Endothelial cell of umbilical vein (primary cell): ENCODE measurements at regions not wholly inside any gene's neighbourhood (a gene's known extent, or its start where the extent isn't known, plus 50 kb on each side); places are given as distances from the start of the nearest gene placed in this dataset.

Source experiments
- BruUV-seq: library from RNA; stranded (reverse); fragments of 400-500 nt; replicated peaks from 2 replicates; lab custom pipeline; 2021; lab: Mats Ljungman, UMichigan
- CTCF ChIA-PET: fragments of 300-600, 350-600 bp; sonication (Branson Sonifier 250); formaldehyde crosslinking; loops from one replicate; lab custom pipeline; 2021; ENCODE audit warnings: antibody characterized with exemption, inconsistent platforms; lab: Charles Lee
- POLR2A ChIA-PET: fragments of 300-600, 350-600 bp; sonication (Branson Sonifier 250); formaldehyde crosslinking; loops from one replicate; lab custom pipeline; 2021; ENCODE audit warnings: antibody characterized with exemption, inconsistent platforms; lab: Charles Lee
- DNase-seq: peaks from one replicate; pipeline ENCODE4 v3.0.0-alpha.2; 2011; ENCODE audit warnings: low read depth, low spot score
- FAIRE-seq: peaks from 2 replicates; lab custom pipeline; 2011; peaks lifted over from hg19 to GRCh38; lab: Jason Lieb, UNC
- H2AFZ ChIP-seq: 2 replicates; pipeline ENCODE4 v1.6.0; 2012; ENCODE audit warnings: low read depth, low read length, control low read depth, inconsistent platforms
- H3K27ac ChIP-seq: 2 replicates; pipeline ENCODE4 v1.5.1; 2011; ENCODE audit warnings: low read depth, mild to moderate bottlenecking, control low read depth, low read length, moderate library complexity; ENCODE audit not compliant: insufficient read depth
- H3K27me3 ChIP-seq, 2 experiments: 2 replicates each; pipeline versions ENCODE4 v1.6.0 to v1.6.1; 2011; ENCODE audit warnings: low read length in 2 of 2, mixed read lengths in 1 of 2; ENCODE audit not compliant: control insufficient read depth in 2 of 2, insufficient read depth in 2 of 2
- H3K36me3 ChIP-seq, 2 experiments: 2 replicates in 1 of 2; 3 replicates in 1 of 2; pipeline ENCODE4 v1.5.1; 2011; ENCODE audit warnings: low read length in 2 of 2, mild to moderate bottlenecking in 1 of 2, moderate library complexity in 1 of 2; ENCODE audit not compliant: control insufficient read depth in 2 of 2, insufficient read depth in 2 of 2; ENCODE audit errors: extremely low read depth in 1 of 2
- H3K4me1 ChIP-seq: 3 replicates; pipeline ENCODE4 v1.5.1; 2011; ENCODE audit warnings: mild to moderate bottlenecking, low read length; ENCODE audit not compliant: control insufficient read depth, insufficient read depth; ENCODE audit errors: extremely low read depth
- H3K4me2 ChIP-seq: 2 replicates; pipeline ENCODE4 v1.6.1; 2011; ENCODE audit warnings: low read length, control low read depth, mixed read lengths; ENCODE audit not compliant: insufficient read depth
- H3K4me3 ChIP-seq, 3 experiments: fragments of 200-600 bp in 1 of 3; sonication (generic), shearing (Covaris generic) in 1 of 3; replicated peaks in 1 of 3; 2 replicates each; pipeline ENCODE4 v1.5.1; 2011 to 2016; ENCODE audit warnings: control low read depth in 3 of 3, low read length in 3 of 3, mild to moderate bottlenecking in 2 of 3, inconsistent platforms in 1 of 3, low read depth in 1 of 3, moderate library complexity in 1 of 3; ENCODE audit not compliant: insufficient read depth in 1 of 3
- H3K79me2 ChIP-seq: 2 replicates; pipeline ENCODE4 v1.6.0; 2012; ENCODE audit warnings: low read length, inconsistent platforms; ENCODE audit not compliant: control insufficient read depth, insufficient read depth
- H3K9ac ChIP-seq: replicated peaks from 2 replicates; pipeline ENCODE3; 2011; ENCODE audit warnings: low read length, control low read depth; ENCODE audit not compliant: insufficient read depth; ENCODE audit errors: extremely low read depth
- H3K9me1 ChIP-seq: replicated peaks from 3 replicates; pipeline ENCODE4 v1.6.0; 2011; ENCODE audit warnings: mild to moderate bottlenecking, low read length; ENCODE audit not compliant: control insufficient read depth, insufficient read depth; ENCODE audit errors: extremely low read depth
- H3K9me3 ChIP-seq: replicated peaks from 2 replicates; pipeline ENCODE4 v1.5.1; 2012; ENCODE audit warnings: low read length, inconsistent platforms; ENCODE audit not compliant: control insufficient read depth, insufficient read depth
- H4K20me1 ChIP-seq: replicated peaks from 2 replicates; pipeline ENCODE3; 2011; ENCODE audit warnings: mild to moderate bottlenecking, low read length; ENCODE audit not compliant: control insufficient read depth, insufficient read depth; ENCODE audit errors: extremely low read depth
- CTCF ChIP-seq, 2 donors: IDR thresholded peaks; 1 replicate in 1 of 2; 2 replicates in 1 of 2; pipeline ENCODE4 v1.5.1; 2011; ENCODE audit warnings: low read length in 2 of 2, mild to moderate bottlenecking in 2 of 2, moderate library complexity in 2 of 2, control low read depth in 1 of 2, inconsistent platforms in 1 of 2, low read depth in 1 of 2; ENCODE audit not compliant: insufficient read depth in 1 of 2; ENCODE audit errors: extremely low read depth in 1 of 2
- EZH2 ChIP-seq: IDR thresholded peaks from 2 replicates; pipeline ENCODE4 v1.6.1; 2012; ENCODE audit warnings: borderline replicate concordance, low read depth, mild to moderate bottlenecking, moderate library complexity, low read length, inconsistent platforms; ENCODE audit not compliant: severe bottlenecking
- FOS ChIP-seq: IDR thresholded peaks from 2 replicates; pipeline ENCODE4 v1.6.1; 2011; ENCODE audit warnings: mild to moderate bottlenecking, low read length, moderate library complexity, borderline replicate concordance; ENCODE audit not compliant: insufficient read depth
- GATA2 ChIP-seq: IDR thresholded peaks from 2 replicates; pipeline ENCODE4 v1.7.0; 2011; ENCODE audit warnings: low read depth, mild to moderate bottlenecking, moderate library complexity, mixed read lengths, low read length; ENCODE audit not compliant: insufficient read length, insufficient read depth
- JUN ChIP-seq: IDR thresholded peaks from 2 replicates; pipeline ENCODE4 v1.6.1; 2011; ENCODE audit warnings: borderline replicate concordance, low read depth; ENCODE audit not compliant: insufficient read length, insufficient read depth
- MAX ChIP-seq: IDR thresholded peaks from 2 replicates; pipeline ENCODE4 v1.6.1; 2011; ENCODE audit not compliant: insufficient read depth, insufficient read length
- MYC ChIP-seq: IDR thresholded peaks from one replicate; pipeline ENCODE4 v1.6.1; 2011; ENCODE audit warnings: mild to moderate bottlenecking, low read depth, low read length
- POLR2A ChIP-seq: IDR thresholded peaks from 2 replicates; pipeline ENCODE4 v1.6.1; 2012; ENCODE audit warnings: low read depth, mild to moderate bottlenecking, control low read depth, low read length
- POLR2AphosphoS5 ChIP-seq: IDR thresholded peaks from 2 replicates; pipeline ENCODE4 v1.6.1; 2012; ENCODE audit warnings: low read depth, mild to moderate bottlenecking, control low read depth, low read length, moderate library complexity; ENCODE audit not compliant: insufficient read depth
- dilution Hi-C: fragments of 300-500 bp; cut with MboI; formaldehyde crosslinking; loops from one replicate; pipeline ENCODE4 v1.15.0; 2019; ENCODE audit warnings: low sequenced_read_pairs; ENCODE audit not compliant: extremely low pct_ligation_motif_present
- intact Hi-C: fragments of 100-400 bp; cut with micrococcal nuclease; formaldehyde crosslinking; loops from one replicate; pipeline ENCODE4 v1.10.0; 2022

- CTCF ChIA-PET: no interaction called here
- Histone ChIP-seq H3K9me3 (no peaks in the 10 kb centered on the region), H3K27me3 (no peaks in the 10 kb centered on the region), H3K4me2 (no peak overlapping the region), H2AFZ (no peak overlapping the region), H3K4me1 (peaks cover 13% of the 10 kb centered on the region), H3K4me3 (no peak overlapping the region), H3K36me3 (no peaks in the 10 kb centered on the region), H4K20me1 (no peaks in the 10 kb centered on the region), H3K27ac (no peak overlapping the region), H3K9me1 (no peaks in the 10 kb centered on the region), H3K79me2 (no peaks in the 10 kb centered on the region), H3K9ac (no peak overlapping the region)
- POLR2A ChIA-PET: no interaction called here
- no peak for TF ChIP-seq JUN
- no peak for TF ChIP-seq MAX
- TF ChIP-seq FOS: no peak
- TF ChIP-seq EZH2: no peak
- no peak for TF ChIP-seq GATA2
- TF ChIP-seq POLR2AphosphoS5: no peak
- no peak for TF ChIP-seq CTCF (IDR thresholded peaks at IDR 0.05; ENCODE audit: extremely low read depth in 1 of 2, insufficient read depth in 1 of 2, low read depth in 1 of 2, low read length in 2 of 2)
- TF ChIP-seq MYC: no peak
- no peak for TF ChIP-seq POLR2A
- FAIRE-seq (no peak), DNase-seq (no peak)
- dilution Hi-C loops (no loop called here), intact Hi-C loops (loop anchor here (10.0 kb wide), 1 partner anchor 220 kb away; no protein-coding TSS in a partner anchor)
- no TSS peak for BruUV-seq
Measured at GRCh38 chr6:142695016-142695415, 250.0 kb downstream of the HIVEP2 start.
